GM23338 (cell line): ENCODE measurements at regions not wholly inside any gene's neighbourhood (a gene's known extent, or its start where the extent isn't known, plus 50 kb on each side); places are given as distances from the start of the nearest gene placed in this dataset.

Experiments
- ATAC-seq: fragments of 200-7000 bp; cut with Tn5 transposase; 3 replicates; pipeline ENCODE4 v1.9.1; 2020
- DNase-seq: peaks from one replicate; pipeline ENCODE4 v3.0.0-alpha.2; 2015; ENCODE audit warnings: low spot score
- H2AFZ ChIP-seq: fragments of 200-600 bp; sonication (generic); 2 replicates; pipeline ENCODE4 v1.8.0; 2016; ENCODE audit warnings: antibody characterized with exemption, mild to moderate bottlenecking, moderate library complexity
- H3F3A ChIP-seq: fragments of 200-600 bp; sonication (generic); replicated peaks from 2 replicates; pipeline ENCODE4 v1.8.0; 2017; ENCODE audit warnings: antibody characterized with exemption, mixed run types, low read depth
- H3K27ac ChIP-seq: fragments of 200-600 bp; sonication (generic); 2 replicates; pipeline ENCODE4 v1.6.1; 2016; ENCODE audit warnings: low read depth
- H3K27me3 ChIP-seq: fragments of 200-600 bp; sonication (generic); 2 replicates; pipeline ENCODE4 v1.8.0; 2016; ENCODE audit warnings: mild to moderate bottlenecking, mixed run types, moderate library complexity; ENCODE audit not compliant: insufficient read depth
- H3K36me3 ChIP-seq: fragments of 200-600 bp; sonication (generic); 2 replicates; pipeline ENCODE4 v1.8.0; 2016; ENCODE audit warnings: mild to moderate bottlenecking; ENCODE audit not compliant: insufficient read depth
- H3K4me1 ChIP-seq: fragments of 200-600 bp; sonication (generic); 2 replicates; pipeline ENCODE4 v1.8.0; 2016; ENCODE audit warnings: mild to moderate bottlenecking, moderate library complexity; ENCODE audit not compliant: insufficient read depth
- H3K4me2 ChIP-seq: fragments of 200-600 bp; sonication (generic); 2 replicates; pipeline ENCODE4 v1.7.1; 2017; ENCODE audit warnings: mixed run types
- H3K4me3 ChIP-seq: fragments of 200-600 bp; sonication (generic); 2 replicates; pipeline ENCODE4 v1.6.1; 2016; ENCODE audit warnings: mixed run types
- H3K79me2 ChIP-seq: fragments of 200-600 bp; sonication (generic); replicated peaks from 2 replicates; pipeline ENCODE4 v1.8.0; 2017; ENCODE audit warnings: mild to moderate bottlenecking; ENCODE audit not compliant: insufficient read depth
- H3K9me2 ChIP-seq: fragments of 200-600 bp; sonication (generic); 2 replicates; pipeline ENCODE4 v1.8.0; 2017; ENCODE audit not compliant: insufficient read depth
- H4K20me1 ChIP-seq: fragments of 200-600 bp; sonication (generic); replicated peaks from 2 replicates; pipeline ENCODE4 v1.8.0; 2017; ENCODE audit warnings: mild to moderate bottlenecking; ENCODE audit not compliant: insufficient read depth
- H3K27ac Mint-ChIP-seq: 2 replicates; pipeline ENCODE4 v1.8.0; 2020; ENCODE audit warnings: inconsistent platforms, mild to moderate bottlenecking, moderate library complexity, mixed read lengths
- H3K27me3 Mint-ChIP-seq: 3 replicates; pipeline ENCODE4 v1.8.0; 2022; ENCODE audit warnings: low read depth, mild to moderate bottlenecking, moderate library complexity, mixed read lengths, inconsistent platforms; ENCODE audit not compliant: insufficient read depth, poor library complexity
- H3K36me3 Mint-ChIP-seq: 3 replicates; pipeline ENCODE4 v1.8.0; 2021; ENCODE audit warnings: low read depth, mild to moderate bottlenecking, inconsistent platforms, moderate library complexity, mixed read lengths
- H3K4me1 Mint-ChIP-seq: 3 replicates; pipeline ENCODE4 v1.8.0; 2020; ENCODE audit warnings: mild to moderate bottlenecking, inconsistent platforms, mixed read lengths
- H3K4me3 Mint-ChIP-seq: 3 replicates; pipeline ENCODE4 v1.8.0; 2021; ENCODE audit warnings: moderate library complexity, mild to moderate bottlenecking, inconsistent platforms, mixed read lengths
- H3K9me3 Mint-ChIP-seq: 3 replicates; pipeline ENCODE4 v1.8.0; 2020; ENCODE audit warnings: moderate library complexity, mild to moderate bottlenecking, inconsistent platforms, mixed read lengths
- CREB1 ChIP-seq: fragments of 250-450 bp; sonication (Bioruptor Pico); IDR thresholded peaks from 2 replicates; pipeline ENCODE4 v1.5.0; 2020; ENCODE audit warnings: low read depth, mild to moderate bottlenecking, moderate library complexity
- EZH2 ChIP-seq: fragments of 200-600 bp; sonication (generic); IDR thresholded peaks from one replicate; pipeline ENCODE4 v1.8.0; 2017; ENCODE audit warnings: antibody characterized with exemption, mild to moderate bottlenecking, low read depth; ENCODE audit not compliant: unreplicated experiment
- EZH2phosphoT487 ChIP-seq: fragments of 200-600 bp; sonication (generic); IDR thresholded peaks from one replicate; pipeline ENCODE4 v1.8.1; 2018; ENCODE audit warnings: antibody characterized with exemption; ENCODE audit not compliant: unreplicated experiment
- JUNB ChIP-seq: IDR thresholded peaks from one replicate; pipeline ENCODE4 v1.6.1; 2016; ENCODE audit warnings: antibody characterized with exemption; ENCODE audit not compliant: unreplicated experiment
- NANOG ChIP-seq: IDR thresholded peaks from 2 replicates; pipeline ENCODE4 v1.6.1; 2016; ENCODE audit warnings: antibody characterized with exemption, borderline replicate concordance
- POLR2AphosphoS5 ChIP-seq: IDR thresholded peaks from 2 replicates; pipeline ENCODE4 v1.6.1; 2016; ENCODE audit warnings: antibody characterized with exemption, low read depth
- STAT1 ChIP-seq: IDR thresholded peaks from one replicate; pipeline ENCODE4 v1.6.1; 2016; ENCODE audit warnings: antibody characterized with exemption; ENCODE audit not compliant: unreplicated experiment
- TF ChIP-seq, protein P1 (sequence below), 2 experiments: fragments of 200-600 bp in 1 of 2; sonication (generic) in 1 of 2; conservative IDR thresholded peaks; 2 replicates each; pipeline versions ENCODE4 v1.5.1 to v1.6.1; 2016 to 2017; ENCODE audit warnings: antibody characterized with exemption in 2 of 2, low read depth in 2 of 2, mild to moderate bottlenecking in 2 of 2, moderate library complexity in 1 of 2
- TF ChIP-seq, protein P2 (sequence below): IDR thresholded peaks from 2 replicates; pipeline ENCODE4 v1.6.1; 2016; ENCODE audit warnings: antibody characterized with exemption
- TF ChIP-seq, protein P3 (sequence below): IDR thresholded peaks from one replicate; pipeline ENCODE4 v1.6.1; 2018; ENCODE audit warnings: antibody characterized with exemption; ENCODE audit not compliant: unreplicated experiment

DNA sequence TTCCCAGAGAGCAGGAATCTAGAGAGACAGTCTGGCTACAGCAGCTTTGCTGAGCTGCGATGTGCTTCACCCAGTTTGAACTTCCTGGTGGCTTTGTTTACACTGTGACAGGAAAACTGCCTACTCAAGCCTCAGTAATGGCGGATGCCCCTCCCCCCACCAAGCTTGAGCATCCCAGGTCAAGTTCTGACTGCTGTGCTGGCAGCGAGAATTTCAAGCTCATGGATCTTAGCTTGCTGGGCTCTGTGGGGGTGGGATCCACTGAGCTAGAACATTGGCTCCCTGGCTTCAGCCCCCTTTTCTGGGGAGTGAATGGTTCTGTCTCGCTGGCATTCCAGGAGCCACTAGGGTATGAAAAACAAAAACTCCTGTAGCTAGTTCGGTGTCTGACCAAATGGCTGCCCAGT lies 91.0 kb upstream of the ESR1 start:
- Histone ChIP-seq H3K9me2 (peaks cover 18% of the 10 kb centered on the region), H3F3A (no peaks in the 10 kb centered on the region), H3K4me1 (peaks cover 4% of the 10 kb centered on the region), H3K79me2 (no peaks in the 10 kb centered on the region), H3K4me3 (no peak overlapping the region), H4K20me1 (no peaks in the 10 kb centered on the region), H2AFZ (peak overlapping the region; percentile 100), H3K4me2 (peak overlapping the region; percentile 36; the same call in 1 of the 2 replicates), H3K27ac (0 out of 2 replicates have a peak overlapping the region, but pooled peaks have one; percentile 50), H3K36me3 (no peaks in the 10 kb centered on the region), H3K27me3 (no peaks in the 10 kb centered on the region)
- Mint-ChIP-seq H3K4me1 (peaks cover 7% of the 10 kb centered on the region; the same call in 2 of the 3 replicates), H3K9me3 (peaks cover 34% of the 10 kb centered on the region; the same call in 2 of the 3 replicates), H3K27ac (peak overlapping the region; percentile 81), H3K36me3 (peaks cover 5% of the 10 kb centered on the region; the same call in 2 of the 3 replicates), H3K27me3 (peaks cover 4% of the 10 kb centered on the region), H3K4me3 (no peak overlapping the region)
- DNase-seq (peak; percentile 57), ATAC-seq (no peak)
- TF ChIP-seq EZH2 (no peak), NANOG (no peak), EZH2phosphoT487 (no peak), CREB1 (CRISPR knock-in tag) (no peak), STAT1 (no peak), POLR2AphosphoS5 (no peak)
- TF ChIP-seq, protein P1, sequence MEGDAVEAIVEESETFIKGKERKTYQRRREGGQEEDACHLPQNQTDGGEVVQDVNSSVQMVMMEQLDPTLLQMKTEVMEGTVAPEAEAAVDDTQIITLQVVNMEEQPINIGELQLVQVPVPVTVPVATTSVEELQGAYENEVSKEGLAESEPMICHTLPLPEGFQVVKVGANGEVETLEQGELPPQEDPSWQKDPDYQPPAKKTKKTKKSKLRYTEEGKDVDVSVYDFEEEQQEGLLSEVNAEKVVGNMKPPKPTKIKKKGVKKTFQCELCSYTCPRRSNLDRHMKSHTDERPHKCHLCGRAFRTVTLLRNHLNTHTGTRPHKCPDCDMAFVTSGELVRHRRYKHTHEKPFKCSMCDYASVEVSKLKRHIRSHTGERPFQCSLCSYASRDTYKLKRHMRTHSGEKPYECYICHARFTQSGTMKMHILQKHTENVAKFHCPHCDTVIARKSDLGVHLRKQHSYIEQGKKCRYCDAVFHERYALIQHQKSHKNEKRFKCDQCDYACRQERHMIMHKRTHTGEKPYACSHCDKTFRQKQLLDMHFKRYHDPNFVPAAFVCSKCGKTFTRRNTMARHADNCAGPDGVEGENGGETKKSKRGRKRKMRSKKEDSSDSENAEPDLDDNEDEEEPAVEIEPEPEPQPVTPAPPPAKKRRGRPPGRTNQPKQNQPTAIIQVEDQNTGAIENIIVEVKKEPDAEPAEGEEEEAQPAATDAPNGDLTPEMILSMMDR (conservative IDR thresholded peaks at IDR 0.05; ENCODE audit: low read depth in 2 of 2), result no peak
- TF ChIP-seq, protein P2, sequence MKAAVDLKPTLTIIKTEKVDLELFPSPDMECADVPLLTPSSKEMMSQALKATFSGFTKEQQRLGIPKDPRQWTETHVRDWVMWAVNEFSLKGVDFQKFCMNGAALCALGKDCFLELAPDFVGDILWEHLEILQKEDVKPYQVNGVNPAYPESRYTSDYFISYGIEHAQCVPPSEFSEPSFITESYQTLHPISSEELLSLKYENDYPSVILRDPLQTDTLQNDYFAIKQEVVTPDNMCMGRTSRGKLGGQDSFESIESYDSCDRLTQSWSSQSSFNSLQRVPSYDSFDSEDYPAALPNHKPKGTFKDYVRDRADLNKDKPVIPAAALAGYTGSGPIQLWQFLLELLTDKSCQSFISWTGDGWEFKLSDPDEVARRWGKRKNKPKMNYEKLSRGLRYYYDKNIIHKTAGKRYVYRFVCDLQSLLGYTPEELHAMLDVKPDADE, result no peak
- TF ChIP-seq, protein P3, sequence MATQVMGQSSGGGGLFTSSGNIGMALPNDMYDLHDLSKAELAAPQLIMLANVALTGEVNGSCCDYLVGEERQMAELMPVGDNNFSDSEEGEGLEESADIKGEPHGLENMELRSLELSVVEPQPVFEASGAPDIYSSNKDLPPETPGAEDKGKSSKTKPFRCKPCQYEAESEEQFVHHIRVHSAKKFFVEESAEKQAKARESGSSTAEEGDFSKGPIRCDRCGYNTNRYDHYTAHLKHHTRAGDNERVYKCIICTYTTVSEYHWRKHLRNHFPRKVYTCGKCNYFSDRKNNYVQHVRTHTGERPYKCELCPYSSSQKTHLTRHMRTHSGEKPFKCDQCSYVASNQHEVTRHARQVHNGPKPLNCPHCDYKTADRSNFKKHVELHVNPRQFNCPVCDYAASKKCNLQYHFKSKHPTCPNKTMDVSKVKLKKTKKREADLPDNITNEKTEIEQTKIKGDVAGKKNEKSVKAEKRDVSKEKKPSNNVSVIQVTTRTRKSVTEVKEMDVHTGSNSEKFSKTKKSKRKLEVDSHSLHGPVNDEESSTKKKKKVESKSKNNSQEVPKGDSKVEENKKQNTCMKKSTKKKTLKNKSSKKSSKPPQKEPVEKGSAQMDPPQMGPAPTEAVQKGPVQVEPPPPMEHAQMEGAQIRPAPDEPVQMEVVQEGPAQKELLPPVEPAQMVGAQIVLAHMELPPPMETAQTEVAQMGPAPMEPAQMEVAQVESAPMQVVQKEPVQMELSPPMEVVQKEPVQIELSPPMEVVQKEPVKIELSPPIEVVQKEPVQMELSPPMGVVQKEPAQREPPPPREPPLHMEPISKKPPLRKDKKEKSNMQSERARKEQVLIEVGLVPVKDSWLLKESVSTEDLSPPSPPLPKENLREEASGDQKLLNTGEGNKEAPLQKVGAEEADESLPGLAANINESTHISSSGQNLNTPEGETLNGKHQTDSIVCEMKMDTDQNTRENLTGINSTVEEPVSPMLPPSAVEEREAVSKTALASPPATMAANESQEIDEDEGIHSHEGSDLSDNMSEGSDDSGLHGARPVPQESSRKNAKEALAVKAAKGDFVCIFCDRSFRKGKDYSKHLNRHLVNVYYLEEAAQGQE, result no peak

DNA sequence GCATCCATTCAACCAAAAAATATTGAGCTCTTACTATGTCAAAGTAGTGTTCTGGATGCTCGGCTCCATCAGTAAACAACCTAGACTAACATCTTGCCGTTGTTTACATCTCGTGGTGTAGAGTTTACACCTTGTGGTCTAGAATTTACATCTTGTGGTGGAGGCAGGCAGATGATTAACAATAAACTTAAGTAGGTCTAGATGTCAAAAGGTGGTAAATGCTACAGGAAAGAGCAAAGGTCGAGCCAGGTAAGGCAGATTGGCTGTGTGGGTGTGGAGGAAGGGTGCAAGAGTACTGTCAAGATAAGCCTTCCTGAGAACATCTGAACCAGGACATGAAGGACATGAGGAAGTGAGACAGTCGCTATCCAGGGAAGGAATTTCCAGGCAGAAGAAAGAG lies 88.4 kb upstream of the ESR1 start:
- Mint-ChIP-seq H3K27ac (no peak overlapping the region), H3K4me3 (no peak overlapping the region), H3K9me3 (peaks cover 14% of the 10 kb centered on the region; the same call in 2 of the 3 replicates), H3K27me3 (peaks cover 4% of the 10 kb centered on the region), H3K36me3 (no peaks in the 10 kb centered on the region; the same call in 2 of the 3 replicates), H3K4me1 (peaks cover 7% of the 10 kb centered on the region; the same call in 2 of the 3 replicates)
- Histone ChIP-seq H3K4me2 (no peak overlapping the region), H3K27ac (no peak overlapping the region), H3K27me3 (no peaks in the 10 kb centered on the region), H3K36me3 (no peaks in the 10 kb centered on the region), H3K79me2 (no peaks in the 10 kb centered on the region), H3K4me1 (peaks cover 4% of the 10 kb centered on the region), H3K9me2 (peaks cover 18% of the 10 kb centered on the region), H3K4me3 (no peak overlapping the region), H2AFZ (peak overlapping the region; percentile 59; the same call in 1 of the 2 replicates), H3F3A (no peaks in the 10 kb centered on the region), H4K20me1 (no peaks in the 10 kb centered on the region)
- no peak for TF ChIP-seq JUNB
- DNase-seq (no peak), ATAC-seq (no peak)
